Neuronal stem cell (in vitro differentiated cells): ENCODE measurements at regions not wholly inside any gene's neighbourhood (a gene's known extent, or its start where the extent isn't known, plus 50 kb on each side); places are given as distances from the start of the nearest gene placed in this dataset.

Source experiments
- DNase-seq: peaks from one replicate; pipeline ENCODE4 v3.0.0-alpha.2; 2013; ENCODE audit warnings: low spot score
- H2AFZ ChIP-seq: one replicate; pipeline ENCODE4 v1.6.1; 2013; ENCODE audit warnings: mild to moderate bottlenecking, low read length, inconsistent platforms
- H2AK5ac ChIP-seq: 2 replicates; pipeline ENCODE4 v1.6.1; 2013; ENCODE audit warnings: low read depth, mild to moderate bottlenecking, inconsistent platforms, low read length, moderate library complexity, mixed read lengths
- H2BK120ac ChIP-seq: 2 replicates; pipeline ENCODE4 v1.6.1; 2013; ENCODE audit warnings: low read depth, mild to moderate bottlenecking, inconsistent platforms, low read length, moderate library complexity, mixed read lengths
- H2BK12ac ChIP-seq: one replicate; pipeline ENCODE4 v1.6.1; 2013; ENCODE audit warnings: low read length, inconsistent platforms
- H2BK15ac ChIP-seq: 2 replicates; pipeline ENCODE4 v1.6.1; 2013; ENCODE audit warnings: mild to moderate bottlenecking, low read length, inconsistent platforms, mixed read lengths
- H2BK5ac ChIP-seq: one replicate; pipeline ENCODE4 v1.6.1; 2013; ENCODE audit warnings: inconsistent platforms, mild to moderate bottlenecking, low read length, moderate library complexity
- H3K14ac ChIP-seq: one replicate; pipeline ENCODE4 v1.6.1; 2013; ENCODE audit warnings: low read length, inconsistent platforms
- H3K18ac ChIP-seq: 2 replicates; pipeline ENCODE4 v1.6.1; 2013; ENCODE audit warnings: low read length, inconsistent platforms
- H3K23ac ChIP-seq: 2 replicates; pipeline ENCODE4 v1.6.1; 2013; ENCODE audit warnings: low read depth, mild to moderate bottlenecking, mixed read lengths, low read length, inconsistent platforms; ENCODE audit not compliant: poor library complexity
- H3K27ac ChIP-seq: replicated peaks from 3 replicates; pipeline ENCODE4 v1.5.1; 2013; ENCODE audit warnings: low read length, inconsistent platforms
- H3K27me3 ChIP-seq, 3 experiments: 2 replicates each; pipeline ENCODE4 v1.6.1; 2013; ENCODE audit warnings: low read length in 3 of 3, mild to moderate bottlenecking in 2 of 3, inconsistent platforms in 1 of 3, low read depth in 1 of 3, mixed read lengths in 1 of 3, moderate library complexity in 1 of 3; ENCODE audit not compliant: control insufficient read depth in 3 of 3, insufficient read depth in 3 of 3
- H3K36me3 ChIP-seq, 2 donors: replicated peaks in 1 of 2; 2 replicates each; pipeline ENCODE4 v1.6.1; 2013; ENCODE audit warnings: low read length in 2 of 2; ENCODE audit not compliant: control insufficient read depth in 2 of 2, insufficient read depth in 2 of 2
- H3K4ac ChIP-seq: 2 replicates; pipeline ENCODE4 v1.6.1; 2013; ENCODE audit warnings: inconsistent platforms, mild to moderate bottlenecking, low read length, moderate library complexity
- H3K4me1 ChIP-seq, 2 donors: 1 replicate in 1 of 2; 2 replicates in 1 of 2; pipeline ENCODE4 v1.6.1; 2013; ENCODE audit warnings: low read length in 2 of 2, low read depth in 1 of 2; ENCODE audit not compliant: control insufficient read depth in 2 of 2, insufficient read depth in 1 of 2
- H3K4me2 ChIP-seq: one replicate; pipeline ENCODE4 v1.6.1; 2013; ENCODE audit warnings: mild to moderate bottlenecking, low read length, inconsistent platforms; ENCODE audit not compliant: insufficient read depth, poor library complexity, severe bottlenecking
- H3K4me3 ChIP-seq, 2 donors: 2 replicates each; pipeline ENCODE4 v1.5.1; 2013; ENCODE audit warnings: low read length in 2 of 2, mild to moderate bottlenecking in 2 of 2, inconsistent platforms in 1 of 2, moderate library complexity in 1 of 2
- H3K79me1 ChIP-seq: one replicate; pipeline ENCODE4 v1.6.1; 2013; ENCODE audit warnings: low read depth, mild to moderate bottlenecking, inconsistent platforms, low read length, moderate library complexity
- H3K9ac ChIP-seq: one replicate; pipeline ENCODE4 v1.6.1; 2013; ENCODE audit warnings: mild to moderate bottlenecking, low read depth, low read length, inconsistent platforms; ENCODE audit not compliant: poor library complexity
- H3K9me3 ChIP-seq, 2 donors: replicated peaks in 1 of 2; 2 replicates each; pipeline versions ENCODE3 to v1.6.1; 2013; ENCODE audit warnings: low read length in 2 of 2, mild to moderate bottlenecking in 2 of 2, inconsistent platforms in 1 of 2, low read depth in 1 of 2, mixed read lengths in 1 of 2, moderate library complexity in 1 of 2; ENCODE audit not compliant: control insufficient read depth in 2 of 2, insufficient read depth in 1 of 2
- H4K8ac ChIP-seq: one replicate; pipeline ENCODE4 v1.6.1; 2013; ENCODE audit warnings: low read depth, mild to moderate bottlenecking, inconsistent platforms, low read length, moderate library complexity
- H4K91ac ChIP-seq: one replicate; pipeline ENCODE4 v1.6.1; 2013; ENCODE audit warnings: low read length, low read depth, mild to moderate bottlenecking, inconsistent platforms; ENCODE audit not compliant: poor library complexity
- WGBS, 2 donors: extraction: QIAGEN DNeasy Blood & Tissue Kit; methylation state at CpG; one replicate each; pipeline ENCODE4 v1.1.7; 2013; ENCODE audit warnings: missing lambda C conversion rate in 2 of 2, mixed read lengths in 1 of 2; ENCODE audit not compliant: insufficient read length in 2 of 2, insufficient replicate concordance in 1 of 2; ENCODE audit errors: extremely low coverage in 2 of 2; 5-methylcytosine and 5-hydroxymethylcytosine counted together

DNA sequence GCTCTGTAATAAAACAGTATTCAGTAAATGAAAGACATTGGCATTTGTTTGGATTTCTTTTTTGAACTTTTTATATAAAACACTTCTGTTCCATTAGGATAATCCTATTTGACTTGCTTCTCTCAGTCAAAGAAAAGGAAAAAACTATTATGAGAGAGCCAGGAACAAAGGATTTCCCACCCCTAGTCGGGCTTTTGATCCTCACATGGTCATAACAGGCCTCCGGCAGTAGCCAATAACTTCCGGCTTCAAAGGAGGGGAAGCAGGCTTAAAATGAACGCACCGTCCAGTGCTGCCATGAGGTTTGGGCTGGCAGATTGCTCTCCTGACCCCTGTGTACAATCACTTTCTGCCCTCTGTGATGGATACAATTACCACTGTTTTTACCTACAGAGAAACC is 209.3 kb downstream of the ZNF608 start:
- Histone ChIP-seq H4K8ac (no peak overlapping the region), H3K18ac (no peak overlapping the region), H3K9ac (no peak overlapping the region), H3K4ac (no peak overlapping the region), H3K79me1 (no peaks in the 10 kb centered on the region), H2AK5ac (no peak overlapping the region), H2BK5ac (no peak overlapping the region), H3K4me2 (no peak overlapping the region), H2BK12ac (no peak overlapping the region), H4K91ac (no peak overlapping the region), H2AFZ (peak overlapping the region; percentile 28), H2BK15ac (no peak overlapping the region), H3K27ac (no peak overlapping the region), H3K14ac (no peak overlapping the region), H3K36me3 (no peaks in the 10 kb centered on the region), H3K27me3 (no peaks in the 10 kb centered on the region), H3K4me1 (peaks cover 2 to 5% of the 10 kb centered on the region in 2 donors), H2BK120ac (no peak overlapping the region), H3K23ac (no peak overlapping the region), H3K4me3 (no peak overlapping the region), H3K9me3 (peaks cover 0 to 13% of the 10 kb centered on the region in 2 donors)
- no peak for DNase-seq
- no CpG with 5 or more reads among the region's 5 CpGs for WGBS, 2 donors

DNA sequence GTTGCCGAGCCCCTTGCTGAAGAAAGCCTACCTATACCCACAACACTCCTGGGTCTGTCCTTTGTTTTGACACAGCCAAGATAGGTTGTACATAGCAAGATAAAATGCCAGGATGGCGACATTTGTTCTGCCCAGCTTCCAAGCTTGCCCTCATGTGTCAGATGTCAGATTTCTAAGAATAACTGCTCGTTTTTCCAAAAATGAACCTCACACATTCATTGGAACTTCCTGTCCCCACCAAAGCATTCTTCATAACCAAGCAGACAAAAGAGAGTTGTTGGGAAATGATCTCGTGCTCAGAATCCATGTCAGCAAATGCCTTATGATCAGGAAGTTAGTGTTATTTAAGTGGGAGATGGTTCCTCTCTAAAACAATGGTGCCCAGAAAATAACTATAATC is 210.1 kb downstream of the ZNF608 start:
- WGBS, 2 donors, result no CpG with 5 or more reads among the region's 4 CpGs
- DNase-seq, result no peak
- Histone ChIP-seq H3K4ac (no peak overlapping the region), H3K36me3 (no peaks in the 10 kb centered on the region), H2AFZ (peak overlapping the region; percentile 27), H3K27ac (no peak overlapping the region), H3K18ac (no peak overlapping the region), H3K4me2 (no peak overlapping the region), H4K91ac (no peak overlapping the region), H2BK5ac (no peak overlapping the region), H4K8ac (no peak overlapping the region), H3K9me3 (peaks cover 0 to 13% of the 10 kb centered on the region in 2 donors), H3K4me3 (no peak overlapping the region), H3K79me1 (no peaks in the 10 kb centered on the region), H2BK120ac (no peak overlapping the region), H2BK12ac (no peak overlapping the region), H2BK15ac (no peak overlapping the region), H3K23ac (no peak overlapping the region), H3K27me3 (no peaks in the 10 kb centered on the region), H2AK5ac (no peak overlapping the region), H3K14ac (no peak overlapping the region), H3K4me1 (peaks cover 2 to 5% of the 10 kb centered on the region in 2 donors), H3K9ac (no peak overlapping the region)

GRCh38 chr5:124530916-124531315 is 215.5 kb downstream of the ZNF608 start:
- H3K9ac ChIP-seq, result no peak overlapping the region
- H3K79me1 ChIP-seq, result no peaks in the 10 kb centered on the region
- H3K4me3 ChIP-seq, result no peak overlapping the region
- no peak overlapping the region for H3K4me2 ChIP-seq
- DNase-seq, result no peak
- no peak overlapping the region for H2BK15ac ChIP-seq
- H2AFZ ChIP-seq, result no peak overlapping the region
- no peak overlapping the region for H3K23ac ChIP-seq
- no CpG with 5 or more reads among the region's 1 CpG for WGBS, 2 donors
- no peak overlapping the region for H3K18ac ChIP-seq
- no peaks in the 10 kb centered on the region for H3K27me3 ChIP-seq
- no peak overlapping the region for H2AK5ac ChIP-seq
- H4K91ac ChIP-seq, result no peak overlapping the region
- no peak overlapping the region for H2BK12ac ChIP-seq
- no peak overlapping the region for H3K4ac ChIP-seq
- H2BK120ac ChIP-seq, result no peak overlapping the region
- H3K36me3 ChIP-seq, result no peaks in the 10 kb centered on the region
- H3K9me3 ChIP-seq, result peaks cover 0 to 9% of the 10 kb centered on the region in 2 donors
- no peaks in the 10 kb centered on the region for H3K4me1 ChIP-seq
- no peak overlapping the region for H4K8ac ChIP-seq
- no peak overlapping the region for H3K27ac ChIP-seq
- H2BK5ac ChIP-seq, result no peak overlapping the region
- H3K14ac ChIP-seq, result no peak overlapping the region

GRCh38 chr5:124528838-124529237 is 217.6 kb downstream of the ZNF608 start:
- H3K79me1 ChIP-seq, result no peaks in the 10 kb centered on the region
- WGBS, 2 donors, result no CpG with 5 or more reads among the region's 2 CpGs
- no peak overlapping the region for H3K4ac ChIP-seq
- H3K9me3 ChIP-seq, result peaks cover 0 to 8% of the 10 kb centered on the region in 2 donors
- H3K4me3 ChIP-seq, result no peak overlapping the region
- H2BK12ac ChIP-seq, result no peak overlapping the region
- no peaks in the 10 kb centered on the region for H3K27me3 ChIP-seq
- H3K27ac ChIP-seq, result no peak overlapping the region
- no peak overlapping the region for H2BK120ac ChIP-seq
- no peak overlapping the region for H2BK5ac ChIP-seq
- DNase-seq, result no peak
- H2AFZ ChIP-seq, result no peak overlapping the region
- no peak overlapping the region for H3K9ac ChIP-seq
- no peaks in the 10 kb centered on the region for H3K36me3 ChIP-seq
- H3K23ac ChIP-seq, result no peak overlapping the region
- no peak overlapping the region for H4K91ac ChIP-seq
- no peak overlapping the region for H2BK15ac ChIP-seq
- H4K8ac ChIP-seq, result no peak overlapping the region
- H3K4me2 ChIP-seq, result no peak overlapping the region
- H2AK5ac ChIP-seq, result no peak overlapping the region
- no peaks in the 10 kb centered on the region for H3K4me1 ChIP-seq
- H3K18ac ChIP-seq, result no peak overlapping the region
- no peak overlapping the region for H3K14ac ChIP-seq
